ENCODE measurements at regions not wholly inside any gene's neighbourhood (a gene's known extent, or its start where the extent isn't known, plus 50 kb on each side); places are given as distances from the start of the nearest gene placed in this dataset.

- WGBS, 3 donors, result 9 to 15% (median 14%) methylated on average over 41 to 46 of the region's 46 CpGs
- Histone ChIP-seq H3K9me3 (no peaks in the 10 kb centered on the region), H3K4me1 (peaks cover 34% of the 10 kb centered on the region), H3K4me3 (peak overlapping the region; percentile 49), H3K27ac (peak overlapping the region; percentile 95), H3K27me3 (ENCODE audit: insufficient read depth in 3 of 3, low read length in 2 of 3) (no peaks in the 10 kb centered on the region), H3K36me3 (ENCODE audit: insufficient read depth in 1 of 2, low read depth in 1 of 2) (no peaks in the 10 kb centered on the region)
- DNase-seq (peak; percentile 76 to 85), ATAC-seq (peak; percentile 64 to 81 (median 75))
- intact Hi-C loops (cut with DNase I), result loop anchor here (2.0 to 5.0 kb wide), 3 partner anchors 45 to 257 kb away; no protein-coding TSS in a partner anchor
- TF ChIP-seq CTCF (IDR thresholded peaks at IDR 0.05), result peak; percentile 100
Observed at GRCh38 chr2:47272031-47272864, 95.9 kb upstream of the CALM2 start.

GRCh38 chr2:47271054-47272000 lies 95.0 kb upstream of the CALM2 start:
- no peaks in the 10 kb centered on the region for H3K36me3 ChIP-seq (ENCODE audit: insufficient read depth in 1 of 2, low read depth in 1 of 2)
- peak overlapping the region; percentile 95 for H3K27ac ChIP-seq
- no peaks in the 10 kb centered on the region for H3K9me3 ChIP-seq
- intact Hi-C loops (cut with DNase I), result loop anchor here (5.0 kb wide), 2 partner anchors 44 to 51 kb away; no protein-coding TSS in a partner anchor
- DNase-seq (no peak), ATAC-seq (no peak)
- WGBS, 3 donors, result 81 to 87% (median 85%) methylated on average over 9 of the region's 9 CpGs
- H3K4me3 ChIP-seq, result no peak overlapping the region
- TF ChIP-seq CTCF (IDR thresholded peaks at IDR 0.05), result no peak
- H3K4me1 ChIP-seq, result peaks cover 34% of the 10 kb centered on the region
- no peaks in the 10 kb centered on the region for H3K27me3 ChIP-seq (ENCODE audit: insufficient read depth in 3 of 3, low read length in 2 of 3)

- Histone ChIP-seq H3K4me1 (peaks cover 34% of the 10 kb centered on the region), H3K9me3 (no peaks in the 10 kb centered on the region), H3K36me3 (ENCODE audit: insufficient read depth in 1 of 2, low read depth in 1 of 2) (no peaks in the 10 kb centered on the region), H3K4me3 (no peak overlapping the region), H3K27me3 (ENCODE audit: insufficient read depth in 3 of 3, low read length in 2 of 3) (no peaks in the 10 kb centered on the region), H3K27ac (peak overlapping the region; percentile 76)
- 68 to 85% (median 73%) methylated on average over 5 of the region's 5 CpGs for WGBS, 3 donors
- DNase-seq (no peak), ATAC-seq (no peak)
- intact Hi-C loops (cut with DNase I), result loop anchor here (5.0 kb wide), 2 partner anchors 43 to 52 kb away; no protein-coding TSS in a partner anchor
- TF ChIP-seq CTCF (IDR thresholded peaks at IDR 0.05), result no peak
Observed at GRCh38 chr2:47270421-47270820, 94.1 kb upstream of the CALM2 start.

GRCh38 chr2:47269316-47270232 lies 93.3 kb upstream of the CALM2 start:
- Histone ChIP-seq H3K27ac (peak overlapping the region; percentile 76), H3K9me3 (no peaks in the 10 kb centered on the region), H3K36me3 (ENCODE audit: insufficient read depth in 1 of 2, low read depth in 1 of 2) (no peaks in the 10 kb centered on the region), H3K4me3 (no peak overlapping the region), H3K27me3 (ENCODE audit: insufficient read depth in 3 of 3, low read length in 2 of 3) (no peaks in the 10 kb centered on the region), H3K4me1 (peaks cover 27% of the 10 kb centered on the region)
- intact Hi-C loops (cut with DNase I), result loop anchor here (5.0 kb wide), 2 partner anchors 42 to 53 kb away; no protein-coding TSS in a partner anchor
- no peak for TF ChIP-seq CTCF (IDR thresholded peaks at IDR 0.05)
- ATAC-seq, result peak; percentile 39 to 77 (median 58)
- DNase-seq, result peak; percentile 70 to 82
- WGBS, 3 donors, result 35 to 50% (median 37%) methylated on average over 5 of the region's 5 CpGs
